Mesothelial cell of epicardium (in vitro differentiated cells): ENCODE measurements at regions not wholly inside any gene's neighbourhood (a gene's known extent, or its start where the extent isn't known, plus 50 kb on each side); places are given as distances from the start of the nearest gene placed in this dataset.
"Not testable (repeated sequence)": the region's sequence is repeated elsewhere in the genome, so short reads cannot be mapped to it uniquely, and the experiment has no call there.

Experiments used
- DNase-seq, 2 experiments: peaks; one replicate each; pipeline ENCODE4 v3.0.0; 2021; ENCODE audit warnings: low spot score in 2 of 2; ENCODE audit not compliant: unreplicated experiment in 2 of 2
- H3K27ac Mint-ChIP-seq: 2 replicates; pipeline ENCODE4 v1.8.0; 2021; ENCODE audit warnings: mixed read lengths
- H3K27me3 Mint-ChIP-seq: 2 replicates; pipeline ENCODE4 v1.8.0; 2021; ENCODE audit warnings: low read depth, mixed read lengths
- H3K36me3 Mint-ChIP-seq: 2 replicates; pipeline ENCODE4 v1.8.0; 2021; ENCODE audit warnings: mixed read lengths
- H3K4me1 Mint-ChIP-seq: 2 replicates; pipeline ENCODE4 v1.8.0; 2021; ENCODE audit warnings: mixed read lengths
- H3K4me3 Mint-ChIP-seq: 2 replicates; pipeline ENCODE4 v1.8.0; 2021; ENCODE audit warnings: mild to moderate bottlenecking, moderate library complexity, mixed read lengths
- H3K9me3 Mint-ChIP-seq: 2 replicates; pipeline ENCODE4 v1.8.0; 2021; ENCODE audit warnings: mixed read lengths
- CTCF ChIP-seq: fragments of 200-600 bp; sonication (generic); IDR thresholded peaks from one replicate; pipeline ENCODE4 v1.5.0; 2021; ENCODE audit warnings: antibody characterized with exemption; ENCODE audit not compliant: unreplicated experiment

GRCh38 chr5:1647580-1647979 is 123.8 kb upstream of the LPCAT1 start:
- Mint-ChIP-seq H3K27me3 (peaks cover 75% of the 10 kb centered on the region), H3K9me3 (no peaks in the 10 kb centered on the region), H3K36me3 (no peaks in the 10 kb centered on the region), H3K27ac (no peak overlapping the region), H3K4me3 (no peak overlapping the region), H3K4me1 (peaks cover 5% of the 10 kb centered on the region)
- no peak for TF ChIP-seq CTCF
- no peak for DNase-seq

- Mint-ChIP-seq H3K4me3 (peak overlapping the region; percentile 52), H3K27ac (no peak overlapping the region), H3K27me3 (peaks cover 70% of the 10 kb centered on the region), H3K4me1 (peaks cover 14% of the 10 kb centered on the region), H3K9me3 (no peaks in the 10 kb centered on the region), H3K36me3 (no peaks in the 10 kb centered on the region)
- DNase-seq = peak; percentile 62 to 87
- TF ChIP-seq CTCF = peak; percentile 80
Observed at GRCh38 chr5:1644810-1645571, 121.2 kb upstream of the LPCAT1 start.

GRCh38 chr5:1644393-1644809 is 120.6 kb upstream of the LPCAT1 start:
- H3K4me1 Mint-ChIP-seq = peaks cover 14% of the 10 kb centered on the region
- not testable (repeated sequence) for H3K27ac Mint-ChIP-seq, H3K9me3 Mint-ChIP-seq, H3K36me3 Mint-ChIP-seq, H3K4me3 Mint-ChIP-seq, DNase-seq
- H3K27me3 Mint-ChIP-seq = peaks cover 65% of the 10 kb centered on the region

GRCh38 chr5:1643651-1644392 is 120.1 kb upstream of the LPCAT1 start:
- peaks cover 14% of the 10 kb centered on the region for H3K4me1 Mint-ChIP-seq
- H3K9me3 Mint-ChIP-seq = no peaks in the 10 kb centered on the region
- H3K27ac Mint-ChIP-seq = no peak overlapping the region
- DNase-seq = no peak
- no peak overlapping the region for H3K4me3 Mint-ChIP-seq
- TF ChIP-seq CTCF = no peak
- H3K36me3 Mint-ChIP-seq = no peaks in the 10 kb centered on the region
- H3K27me3 Mint-ChIP-seq = peaks cover 60% of the 10 kb centered on the region

- Mint-ChIP-seq H3K4me3 (no peak overlapping the region), H3K27me3 (peaks cover 51% of the 10 kb centered on the region), H3K27ac (no peak overlapping the region), H3K4me1 (peaks cover 14% of the 10 kb centered on the region), H3K9me3 (no peaks in the 10 kb centered on the region), H3K36me3 (no peaks in the 10 kb centered on the region)
- no peak for DNase-seq
- TF ChIP-seq CTCF = no peak
Observed at GRCh38 chr5:1642621-1643061, 118.9 kb upstream of the LPCAT1 start.

- no peaks in the 10 kb centered on the region for H3K9me3 Mint-ChIP-seq
- peaks cover 14% of the 10 kb centered on the region for H3K4me1 Mint-ChIP-seq
- H3K27me3 Mint-ChIP-seq = peaks cover 49% of the 10 kb centered on the region
- no peaks in the 10 kb centered on the region for H3K36me3 Mint-ChIP-seq
- no peak overlapping the region for H3K4me3 Mint-ChIP-seq
- TF ChIP-seq CTCF = no peak
- no peak for DNase-seq
- H3K27ac Mint-ChIP-seq = no peak overlapping the region
Observed at GRCh38 chr5:1642221-1642620, 118.5 kb upstream of the LPCAT1 start.
